OCI-LY1 (cell line): ENCODE measurements at regions not wholly inside any gene's neighbourhood (a gene's known extent, or its start where the extent isn't known, plus 50 kb on each side); places are given as distances from the start of the nearest gene placed in this dataset.

Experiments used
- H2AFZ ChIP-seq: fragments of 200-600 bp; sonication (generic), shearing (Covaris generic); 2 replicates; pipeline ENCODE4 v1.6.0; 2014; ENCODE audit warnings: antibody characterized with exemption, mild to moderate bottlenecking, low read length
- H3F3A ChIP-seq: fragments of 200-600 bp; sonication (generic), shearing (Covaris generic); 2 replicates; pipeline ENCODE4 v1.6.0; 2014; ENCODE audit warnings: mild to moderate bottlenecking, antibody characterized with exemption, low read length, moderate library complexity; ENCODE audit not compliant: insufficient read depth
- H3K27ac ChIP-seq: fragments of 200-600 bp; sonication (generic); 2 replicates; pipeline ENCODE4 v1.5.1; 2014; ENCODE audit warnings: low read length, mixed run types, mild to moderate bottlenecking, low read depth; ENCODE audit not compliant: poor library complexity, severe bottlenecking
- H3K27me3 ChIP-seq: fragments of 200-600 bp; sonication (generic); 2 replicates; pipeline ENCODE4 v1.6.0; 2014; ENCODE audit warnings: antibody characterized with exemption, mild to moderate bottlenecking, low read length, moderate library complexity; ENCODE audit not compliant: insufficient read depth
- H3K36me3 ChIP-seq: fragments of 200-600 bp; sonication (generic); 2 replicates; pipeline ENCODE4 v1.6.1; 2014; ENCODE audit warnings: mild to moderate bottlenecking, antibody characterized with exemption, low read length, moderate library complexity, mixed read lengths; ENCODE audit not compliant: insufficient read depth
- H3K4me1 ChIP-seq: fragments of 200-600 bp; sonication (generic); 2 replicates; pipeline ENCODE4 v1.5.1; 2014; ENCODE audit warnings: mild to moderate bottlenecking, low read length, moderate library complexity; ENCODE audit not compliant: insufficient read depth, severe bottlenecking
- H3K4me2 ChIP-seq: fragments of 200-600 bp; sonication (generic), shearing (Covaris generic); 2 replicates; pipeline ENCODE4 v1.6.1; 2014; ENCODE audit warnings: low read length
- H3K4me3 ChIP-seq: fragments of 200-600 bp; sonication (generic); 2 replicates; pipeline ENCODE4 v1.5.1; 2014; ENCODE audit warnings: low read length, low read depth, mild to moderate bottlenecking, mixed read lengths; ENCODE audit not compliant: poor library complexity, severe bottlenecking
- H3K79me2 ChIP-seq: fragments of 200-600 bp; shearing (Covaris generic); 2 replicates; pipeline ENCODE4 v1.6.1; 2016; ENCODE audit warnings: mixed run types, low read length, mixed read lengths; ENCODE audit not compliant: insufficient read depth
- H3K9ac ChIP-seq: fragments of 200-600 bp; sonication (generic), shearing (Covaris generic); 2 replicates; pipeline ENCODE4 v1.6.1; 2014; ENCODE audit warnings: mild to moderate bottlenecking, low read length, mixed read lengths
- H3K9me2 ChIP-seq: fragments of 200-600 bp; sonication (generic), shearing (Covaris generic); 2 replicates; pipeline ENCODE4 v1.6.1; 2014; ENCODE audit warnings: low read depth, mild to moderate bottlenecking, low read length, mixed read lengths
- H3K9me3 ChIP-seq: fragments of 200-600 bp; shearing (Covaris generic); 2 replicates; pipeline ENCODE4 v1.6.1; 2014; ENCODE audit warnings: low read length, mixed read lengths
- H4K20me1 ChIP-seq: fragments of 200-600 bp; sonication (generic), shearing (Covaris generic); 2 replicates; pipeline ENCODE4 v1.6.0; 2016; ENCODE audit warnings: mild to moderate bottlenecking, low read length; ENCODE audit not compliant: insufficient read depth
- CTCF ChIP-seq: fragments of 200-600 bp; sonication (generic), shearing (Covaris generic); IDR thresholded peaks from 2 replicates; pipeline ENCODE4 v1.5.1; 2017; ENCODE audit warnings: mild to moderate bottlenecking, antibody characterized with exemption, low read length, moderate library complexity, mixed read lengths
- EZH2 ChIP-seq: fragments of 200-600 bp; sonication (generic), shearing (Covaris generic); IDR thresholded peaks from 2 replicates; pipeline ENCODE4 v1.8.0; 2017; ENCODE audit warnings: borderline replicate concordance, mixed run types, mild to moderate bottlenecking, antibody characterized with exemption, low read length, moderate library complexity, mixed read lengths

GRCh38 chr3:17845026-17845812 lies 102.8 kb upstream of the TBC1D5 start:
- H3K36me3 ChIP-seq: no peaks in the 10 kb centered on the region
- no peaks in the 10 kb centered on the region for H3K79me2 ChIP-seq
- no peak overlapping the region for H3K4me3 ChIP-seq
- H3K4me1 ChIP-seq: no peaks in the 10 kb centered on the region
- no peak overlapping the region for H3K27ac ChIP-seq
- no peaks in the 10 kb centered on the region for H3K9me3 ChIP-seq
- no peaks in the 10 kb centered on the region for H3F3A ChIP-seq
- H3K4me2 ChIP-seq: no peak overlapping the region
- no peaks in the 10 kb centered on the region for H4K20me1 ChIP-seq
- no peaks in the 10 kb centered on the region for H3K9me2 ChIP-seq
- H3K9ac ChIP-seq: no peak overlapping the region
- no peak for TF ChIP-seq EZH2
- TF ChIP-seq CTCF: no peak
- H3K27me3 ChIP-seq: no peaks in the 10 kb centered on the region
- no peak overlapping the region for H2AFZ ChIP-seq

- no peak for TF ChIP-seq EZH2
- TF ChIP-seq CTCF: no peak
- no peaks in the 10 kb centered on the region for H3F3A ChIP-seq
- H3K79me2 ChIP-seq: no peaks in the 10 kb centered on the region
- no peaks in the 10 kb centered on the region for H3K4me1 ChIP-seq
- H3K4me3 ChIP-seq: no peak overlapping the region
- H4K20me1 ChIP-seq: no peaks in the 10 kb centered on the region
- no peaks in the 10 kb centered on the region for H3K9me2 ChIP-seq
- H2AFZ ChIP-seq: no peak overlapping the region
- no peak overlapping the region for H3K4me2 ChIP-seq
- no peak overlapping the region for H3K27ac ChIP-seq
- no peaks in the 10 kb centered on the region for H3K36me3 ChIP-seq
- no peaks in the 10 kb centered on the region for H3K27me3 ChIP-seq
- no peaks in the 10 kb centered on the region for H3K9me3 ChIP-seq
- no peak overlapping the region for H3K9ac ChIP-seq
These were observed 101.8 kb upstream of the TBC1D5 start for GRCh38 chr3:17844236-17844635.

GRCh38 chr3:17841190-17841828 lies 98.9 kb upstream of the TBC1D5 start:
- no peak overlapping the region for H2AFZ ChIP-seq
- H3K27ac ChIP-seq: no peak overlapping the region
- H3K9me2 ChIP-seq: no peaks in the 10 kb centered on the region
- no peak overlapping the region for H3K9ac ChIP-seq
- H4K20me1 ChIP-seq: no peaks in the 10 kb centered on the region
- no peak overlapping the region for H3K4me2 ChIP-seq
- H3K36me3 ChIP-seq: no peaks in the 10 kb centered on the region
- no peak for TF ChIP-seq EZH2
- peak; percentile 98 for TF ChIP-seq CTCF
- H3K4me1 ChIP-seq: no peaks in the 10 kb centered on the region
- H3K4me3 ChIP-seq: no peak overlapping the region
- no peaks in the 10 kb centered on the region for H3K27me3 ChIP-seq
- H3K9me3 ChIP-seq: no peaks in the 10 kb centered on the region
- H3F3A ChIP-seq: no peaks in the 10 kb centered on the region
- H3K79me2 ChIP-seq: no peaks in the 10 kb centered on the region
